Amniotic epithelial cell (primary cell): ENCODE measurements at regions not wholly inside any gene's neighbourhood (a gene's known extent, or its start where the extent isn't known, plus 50 kb on each side); places are given as distances from the start of the nearest gene placed in this dataset.

Source experiments
- DNase-seq: peaks from one replicate; pipeline ENCODE4 v3.0.0-alpha.2; 2010; ENCODE audit warnings: low read depth

GRCh38 chr10:131490991-131491594, 179.6 kb upstream of the TCERG1L start:
- no peak for DNase-seq

GRCh38 chr10:131492211-131492857, 180.8 kb upstream of the TCERG1L start:
- no peak for DNase-seq

- DNase-seq, result no peak
Measured at GRCh38 chr10:131493432-131493831, 181.9 kb upstream of the TCERG1L start.

GRCh38 chr10:131494451-131494850, 182.9 kb upstream of the TCERG1L start:
- no peak for DNase-seq

GRCh38 chr10:131495224-131495623, 183.7 kb upstream of the TCERG1L start:
- DNase-seq, result no peak

GRCh38 chr10:131495892-131496291, 184.4 kb upstream of the TCERG1L start:
- no peak for DNase-seq

GRCh38 chr10:131496351-131497052, 185.0 kb upstream of the TCERG1L start:
- DNase-seq, result no peak

GRCh38 chr10:131499566-131499965, 188.0 kb upstream of the TCERG1L start:
- DNase-seq, result no peak

GRCh38 chr10:131500181-131500580, 188.7 kb upstream of the TCERG1L start:
- DNase-seq, result no peak

- DNase-seq, result no peak
Measured at GRCh38 chr10:131500892-131501291, 189.4 kb upstream of the TCERG1L start.

GRCh38 chr10:131503992-131504391, 192.5 kb upstream of the TCERG1L start:
- DNase-seq, result no peak

GRCh38 chr10:131511391-131511790, 199.9 kb upstream of the TCERG1L start:
- no peak for DNase-seq

- no peak for DNase-seq
Measured at GRCh38 chr10:131512852-131513251, 201.3 kb upstream of the TCERG1L start.

GRCh38 chr10:131513445-131513844, 201.9 kb upstream of the TCERG1L start:
- DNase-seq, result no peak

- DNase-seq, result no peak
Measured at GRCh38 chr10:131513901-131514300, 202.4 kb upstream of the TCERG1L start.

GRCh38 chr10:131514454-131514853, 202.9 kb upstream of the TCERG1L start:
- no peak for DNase-seq

- no peak for DNase-seq
Measured at GRCh38 chr10:131516285-131516684, 204.8 kb upstream of the TCERG1L start.

GRCh38 chr10:131517781-131518180, 206.3 kb upstream of the TCERG1L start:
- DNase-seq, result no peak

GRCh38 chr10:131519723-131520605, 208.4 kb upstream of the TCERG1L start:
- no peak for DNase-seq

GRCh38 chr10:131531265-131532190, 220.0 kb upstream of the TCERG1L start:
- no peak for DNase-seq

GRCh38 chr10:131532291-131532690, 220.8 kb upstream of the TCERG1L start:
- no peak for DNase-seq
